ENCODE measurements at regions not wholly inside any gene's neighbourhood (a gene's known extent, or its start where the extent isn't known, plus 50 kb on each side); places are given as distances from the start of the nearest gene placed in this dataset.

GRCh38 chr18:52002600-52002999 lies 337.4 kb upstream of the DCC start:
- TF ChIP-seq ZFX (CRISPR knock-in tag; IDR thresholded peaks at IDR 0.05; ENCODE audit: low read depth) (no peak), ZBTB8A (CRISPR knock-in tag; IDR thresholded peaks at IDR 0.05; ENCODE audit: borderline replicate concordance, low read depth) (no peak), KDM1A (CRISPR knock-in tag; IDR thresholded peaks at IDR 0.05) (no peak), MYC (CRISPR knock-in tag; IDR thresholded peaks at IDR 0.05; ENCODE audit: borderline replicate concordance) (no peak), RAD21 (CRISPR knock-in tag; IDR thresholded peaks at IDR 0.05) (no peak), ATAD3A (CRISPR knock-in tag; IDR thresholded peaks at IDR 0.05) (no peak), FOXA1 (IDR thresholded peaks at IDR 0.05) (no peak), FOXA1 (CRISPR knock-in tag; IDR thresholded peaks at IDR 0.05) (no peak), CHD2 (IDR thresholded peaks at IDR 0.05; ENCODE audit: low read depth, low read length) (no peak)
- TF ChIP-seq, protein P1, sequence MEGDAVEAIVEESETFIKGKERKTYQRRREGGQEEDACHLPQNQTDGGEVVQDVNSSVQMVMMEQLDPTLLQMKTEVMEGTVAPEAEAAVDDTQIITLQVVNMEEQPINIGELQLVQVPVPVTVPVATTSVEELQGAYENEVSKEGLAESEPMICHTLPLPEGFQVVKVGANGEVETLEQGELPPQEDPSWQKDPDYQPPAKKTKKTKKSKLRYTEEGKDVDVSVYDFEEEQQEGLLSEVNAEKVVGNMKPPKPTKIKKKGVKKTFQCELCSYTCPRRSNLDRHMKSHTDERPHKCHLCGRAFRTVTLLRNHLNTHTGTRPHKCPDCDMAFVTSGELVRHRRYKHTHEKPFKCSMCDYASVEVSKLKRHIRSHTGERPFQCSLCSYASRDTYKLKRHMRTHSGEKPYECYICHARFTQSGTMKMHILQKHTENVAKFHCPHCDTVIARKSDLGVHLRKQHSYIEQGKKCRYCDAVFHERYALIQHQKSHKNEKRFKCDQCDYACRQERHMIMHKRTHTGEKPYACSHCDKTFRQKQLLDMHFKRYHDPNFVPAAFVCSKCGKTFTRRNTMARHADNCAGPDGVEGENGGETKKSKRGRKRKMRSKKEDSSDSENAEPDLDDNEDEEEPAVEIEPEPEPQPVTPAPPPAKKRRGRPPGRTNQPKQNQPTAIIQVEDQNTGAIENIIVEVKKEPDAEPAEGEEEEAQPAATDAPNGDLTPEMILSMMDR (CRISPR knock-in tag; IDR thresholded peaks at IDR 0.05): no peak
- TF ChIP-seq, protein P2, sequence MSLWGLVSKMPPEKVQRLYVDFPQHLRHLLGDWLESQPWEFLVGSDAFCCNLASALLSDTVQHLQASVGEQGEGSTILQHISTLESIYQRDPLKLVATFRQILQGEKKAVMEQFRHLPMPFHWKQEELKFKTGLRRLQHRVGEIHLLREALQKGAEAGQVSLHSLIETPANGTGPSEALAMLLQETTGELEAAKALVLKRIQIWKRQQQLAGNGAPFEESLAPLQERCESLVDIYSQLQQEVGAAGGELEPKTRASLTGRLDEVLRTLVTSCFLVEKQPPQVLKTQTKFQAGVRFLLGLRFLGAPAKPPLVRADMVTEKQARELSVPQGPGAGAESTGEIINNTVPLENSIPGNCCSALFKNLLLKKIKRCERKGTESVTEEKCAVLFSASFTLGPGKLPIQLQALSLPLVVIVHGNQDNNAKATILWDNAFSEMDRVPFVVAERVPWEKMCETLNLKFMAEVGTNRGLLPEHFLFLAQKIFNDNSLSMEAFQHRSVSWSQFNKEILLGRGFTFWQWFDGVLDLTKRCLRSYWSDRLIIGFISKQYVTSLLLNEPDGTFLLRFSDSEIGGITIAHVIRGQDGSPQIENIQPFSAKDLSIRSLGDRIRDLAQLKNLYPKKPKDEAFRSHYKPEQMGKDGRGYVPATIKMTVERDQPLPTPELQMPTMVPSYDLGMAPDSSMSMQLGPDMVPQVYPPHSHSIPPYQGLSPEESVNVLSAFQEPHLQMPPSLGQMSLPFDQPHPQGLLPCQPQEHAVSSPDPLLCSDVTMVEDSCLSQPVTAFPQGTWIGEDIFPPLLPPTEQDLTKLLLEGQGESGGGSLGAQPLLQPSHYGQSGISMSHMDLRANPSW (CRISPR knock-in tag; IDR thresholded peaks at IDR 0.05; ENCODE audit: borderline replicate concordance): no peak
- TF ChIP-seq, protein P3, sequence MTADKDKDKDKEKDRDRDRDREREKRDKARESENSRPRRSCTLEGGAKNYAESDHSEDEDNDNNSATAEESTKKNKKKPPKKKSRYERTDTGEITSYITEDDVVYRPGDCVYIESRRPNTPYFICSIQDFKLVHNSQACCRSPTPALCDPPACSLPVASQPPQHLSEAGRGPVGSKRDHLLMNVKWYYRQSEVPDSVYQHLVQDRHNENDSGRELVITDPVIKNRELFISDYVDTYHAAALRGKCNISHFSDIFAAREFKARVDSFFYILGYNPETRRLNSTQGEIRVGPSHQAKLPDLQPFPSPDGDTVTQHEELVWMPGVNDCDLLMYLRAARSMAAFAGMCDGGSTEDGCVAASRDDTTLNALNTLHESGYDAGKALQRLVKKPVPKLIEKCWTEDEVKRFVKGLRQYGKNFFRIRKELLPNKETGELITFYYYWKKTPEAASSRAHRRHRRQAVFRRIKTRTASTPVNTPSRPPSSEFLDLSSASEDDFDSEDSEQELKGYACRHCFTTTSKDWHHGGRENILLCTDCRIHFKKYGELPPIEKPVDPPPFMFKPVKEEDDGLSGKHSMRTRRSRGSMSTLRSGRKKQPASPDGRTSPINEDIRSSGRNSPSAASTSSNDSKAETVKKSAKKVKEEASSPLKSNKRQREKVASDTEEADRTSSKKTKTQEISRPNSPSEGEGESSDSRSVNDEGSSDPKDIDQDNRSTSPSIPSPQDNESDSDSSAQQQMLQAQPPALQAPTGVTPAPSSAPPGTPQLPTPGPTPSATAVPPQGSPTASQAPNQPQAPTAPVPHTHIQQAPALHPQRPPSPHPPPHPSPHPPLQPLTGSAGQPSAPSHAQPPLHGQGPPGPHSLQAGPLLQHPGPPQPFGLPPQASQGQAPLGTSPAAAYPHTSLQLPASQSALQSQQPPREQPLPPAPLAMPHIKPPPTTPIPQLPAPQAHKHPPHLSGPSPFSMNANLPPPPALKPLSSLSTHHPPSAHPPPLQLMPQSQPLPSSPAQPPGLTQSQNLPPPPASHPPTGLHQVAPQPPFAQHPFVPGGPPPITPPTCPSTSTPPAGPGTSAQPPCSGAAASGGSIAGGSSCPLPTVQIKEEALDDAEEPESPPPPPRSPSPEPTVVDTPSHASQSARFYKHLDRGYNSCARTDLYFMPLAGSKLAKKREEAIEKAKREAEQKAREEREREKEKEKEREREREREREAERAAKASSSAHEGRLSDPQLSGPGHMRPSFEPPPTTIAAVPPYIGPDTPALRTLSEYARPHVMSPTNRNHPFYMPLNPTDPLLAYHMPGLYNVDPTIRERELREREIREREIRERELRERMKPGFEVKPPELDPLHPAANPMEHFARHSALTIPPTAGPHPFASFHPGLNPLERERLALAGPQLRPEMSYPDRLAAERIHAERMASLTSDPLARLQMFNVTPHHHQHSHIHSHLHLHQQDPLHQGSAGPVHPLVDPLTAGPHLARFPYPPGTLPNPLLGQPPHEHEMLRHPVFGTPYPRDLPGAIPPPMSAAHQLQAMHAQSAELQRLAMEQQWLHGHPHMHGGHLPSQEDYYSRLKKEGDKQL (CRISPR knock-in tag; IDR thresholded peaks at IDR 0.05; ENCODE audit: low read depth): no peak
- TF ChIP-seq, protein P4, sequence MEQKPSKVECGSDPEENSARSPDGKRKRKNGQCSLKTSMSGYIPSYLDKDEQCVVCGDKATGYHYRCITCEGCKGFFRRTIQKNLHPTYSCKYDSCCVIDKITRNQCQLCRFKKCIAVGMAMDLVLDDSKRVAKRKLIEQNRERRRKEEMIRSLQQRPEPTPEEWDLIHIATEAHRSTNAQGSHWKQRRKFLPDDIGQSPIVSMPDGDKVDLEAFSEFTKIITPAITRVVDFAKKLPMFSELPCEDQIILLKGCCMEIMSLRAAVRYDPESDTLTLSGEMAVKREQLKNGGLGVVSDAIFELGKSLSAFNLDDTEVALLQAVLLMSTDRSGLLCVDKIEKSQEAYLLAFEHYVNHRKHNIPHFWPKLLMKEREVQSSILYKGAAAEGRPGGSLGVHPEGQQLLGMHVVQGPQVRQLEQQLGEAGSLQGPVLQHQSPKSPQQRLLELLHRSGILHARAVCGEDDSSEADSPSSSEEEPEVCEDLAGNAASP (CRISPR knock-in tag; IDR thresholded peaks at IDR 0.05; ENCODE audit: borderline replicate concordance): no peak

All from HepG2 (cell line).